ENCODE measurements at regions not wholly inside any gene's neighbourhood (a gene's known extent, or its start where the extent isn't known, plus 50 kb on each side); places are given as distances from the start of the nearest gene placed in this dataset.

DNA sequence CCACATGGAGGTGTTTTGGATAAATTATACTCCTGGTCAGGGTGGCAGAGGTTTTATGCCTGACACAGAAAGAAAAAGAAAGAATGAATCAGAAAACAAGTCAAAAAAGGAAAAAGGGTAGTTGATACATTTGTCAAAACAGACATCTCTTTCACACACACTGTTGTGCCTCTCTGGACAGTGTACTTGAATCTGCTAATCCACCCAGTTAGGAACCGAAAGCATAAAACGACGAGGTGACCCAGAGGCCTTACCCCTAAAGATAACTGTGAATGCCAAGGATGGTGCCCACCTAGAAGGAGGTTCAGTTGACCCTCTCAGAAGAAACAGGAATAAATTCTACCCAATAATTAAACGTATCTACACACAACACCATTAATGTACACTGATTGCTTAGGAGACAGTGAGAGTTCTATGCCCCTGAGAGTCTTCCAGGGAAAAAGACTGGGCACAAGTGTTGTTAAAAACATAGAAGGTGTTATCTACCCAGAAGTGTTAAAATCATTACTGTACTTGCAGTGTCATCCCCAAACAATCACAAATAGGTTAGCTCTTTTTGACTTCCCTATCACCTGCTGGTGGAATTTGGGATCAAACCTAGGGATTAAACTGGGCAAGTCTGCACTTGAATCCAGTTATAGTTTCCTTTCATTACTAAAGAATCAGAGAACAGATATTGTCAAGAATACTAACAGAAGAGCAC lies 123.2 kb upstream of the DNAJC10 start (continued):
- no peak for TF ChIP-seq NFXL1 (CRISPR knock-in tag; IDR thresholded peaks at IDR 0.05)

DNA sequence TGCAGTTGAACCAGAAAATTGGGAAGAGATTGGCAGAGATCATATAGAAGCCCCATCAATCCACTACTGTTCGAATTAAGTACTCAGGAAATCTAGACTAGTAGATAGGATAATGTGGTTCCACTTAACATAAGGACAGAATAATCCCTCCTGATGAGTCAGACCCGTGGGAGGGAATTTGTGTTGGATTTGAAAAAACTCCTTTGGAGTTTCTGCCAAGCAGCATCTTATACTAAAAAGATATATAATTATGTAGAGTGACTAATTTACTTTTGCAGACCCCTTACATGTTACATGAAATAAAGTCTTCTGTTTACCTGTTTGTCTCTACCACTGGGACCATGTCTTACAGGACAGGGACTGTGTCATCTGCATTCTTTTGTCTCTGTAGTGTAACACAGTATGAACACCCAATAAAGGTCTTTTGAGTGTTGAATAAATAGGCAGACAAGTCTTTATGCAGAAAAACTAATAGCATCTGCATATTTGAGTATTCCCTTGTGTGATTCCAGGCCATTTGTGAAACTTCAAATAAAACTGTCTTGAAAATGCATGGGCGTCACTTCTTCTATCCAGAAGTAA lies 122.6 kb upstream of the DNAJC10 start:
- FAIRE-seq (no peak), ATAC-seq (no peak), DNase-seq (ENCODE audit: extremely low read depth in 1 of 4, low spot score in 3 of 4) (no peak)
- Histone ChIP-seq H3K27me3 (ENCODE audit: control insufficient read depth in 2 of 2, insufficient read depth in 2 of 2, low read length in 2 of 2) (no peaks in the 10 kb centered on the region), H3K4me2 (ENCODE audit: insufficient read depth, low read length) (no peak overlapping the region), H4K20me1 (replicated peaks; ENCODE audit: control insufficient read depth, insufficient read depth, low read length) (no peaks in the 10 kb centered on the region), H3K9me1 (ENCODE audit: control insufficient read depth, insufficient read depth, low read length) (no peaks in the 10 kb centered on the region), H3K9ac (ENCODE audit: insufficient read depth in 1 of 2, low read depth in 2 of 2, low read length in 2 of 2) (no peak overlapping the region), H3K9me3 (replicated peaks; ENCODE audit: control insufficient read depth, insufficient read depth, low read depth, low read length) (no peaks in the 10 kb centered on the region), H3K36me3 (ENCODE audit: control insufficient read depth, insufficient read depth, low read length) (no peaks in the 10 kb centered on the region), H3K79me2 (ENCODE audit: control insufficient read depth, insufficient read depth, low read length) (no peaks in the 10 kb centered on the region), H3K4me3 (no peak overlapping the region), H3K27ac (ENCODE audit: extremely low read depth, low read depth, low read length) (no peak overlapping the region), H3K4me1 (replicated peaks in 1 of 2; ENCODE audit: control insufficient read depth in 2 of 2, insufficient read depth in 2 of 2, low read length in 2 of 2) (no peaks in the 10 kb centered on the region), H2AFZ (ENCODE audit: low read depth, low read length) (no peak overlapping the region)
- POLR2A ChIA-PET: no interaction called here
- CTCF ChIA-PET (ENCODE audit: low intra/inter-chr PET ratio): no interaction called here
- in situ Hi-C loops (cut with MboI) (no loop called here), intact Hi-C loops (cut with micrococcal nuclease) (loop anchor here (5.0 kb wide), 1 partner anchor 54 kb away; no protein-coding TSS in a partner anchor)
- WGBS (ENCODE audit: insufficient coverage, low coverage, missing lambda C conversion rate): 8% methylated on average over 3 of the region's 3 CpGs
- TF ChIP-seq, protein P1, sequence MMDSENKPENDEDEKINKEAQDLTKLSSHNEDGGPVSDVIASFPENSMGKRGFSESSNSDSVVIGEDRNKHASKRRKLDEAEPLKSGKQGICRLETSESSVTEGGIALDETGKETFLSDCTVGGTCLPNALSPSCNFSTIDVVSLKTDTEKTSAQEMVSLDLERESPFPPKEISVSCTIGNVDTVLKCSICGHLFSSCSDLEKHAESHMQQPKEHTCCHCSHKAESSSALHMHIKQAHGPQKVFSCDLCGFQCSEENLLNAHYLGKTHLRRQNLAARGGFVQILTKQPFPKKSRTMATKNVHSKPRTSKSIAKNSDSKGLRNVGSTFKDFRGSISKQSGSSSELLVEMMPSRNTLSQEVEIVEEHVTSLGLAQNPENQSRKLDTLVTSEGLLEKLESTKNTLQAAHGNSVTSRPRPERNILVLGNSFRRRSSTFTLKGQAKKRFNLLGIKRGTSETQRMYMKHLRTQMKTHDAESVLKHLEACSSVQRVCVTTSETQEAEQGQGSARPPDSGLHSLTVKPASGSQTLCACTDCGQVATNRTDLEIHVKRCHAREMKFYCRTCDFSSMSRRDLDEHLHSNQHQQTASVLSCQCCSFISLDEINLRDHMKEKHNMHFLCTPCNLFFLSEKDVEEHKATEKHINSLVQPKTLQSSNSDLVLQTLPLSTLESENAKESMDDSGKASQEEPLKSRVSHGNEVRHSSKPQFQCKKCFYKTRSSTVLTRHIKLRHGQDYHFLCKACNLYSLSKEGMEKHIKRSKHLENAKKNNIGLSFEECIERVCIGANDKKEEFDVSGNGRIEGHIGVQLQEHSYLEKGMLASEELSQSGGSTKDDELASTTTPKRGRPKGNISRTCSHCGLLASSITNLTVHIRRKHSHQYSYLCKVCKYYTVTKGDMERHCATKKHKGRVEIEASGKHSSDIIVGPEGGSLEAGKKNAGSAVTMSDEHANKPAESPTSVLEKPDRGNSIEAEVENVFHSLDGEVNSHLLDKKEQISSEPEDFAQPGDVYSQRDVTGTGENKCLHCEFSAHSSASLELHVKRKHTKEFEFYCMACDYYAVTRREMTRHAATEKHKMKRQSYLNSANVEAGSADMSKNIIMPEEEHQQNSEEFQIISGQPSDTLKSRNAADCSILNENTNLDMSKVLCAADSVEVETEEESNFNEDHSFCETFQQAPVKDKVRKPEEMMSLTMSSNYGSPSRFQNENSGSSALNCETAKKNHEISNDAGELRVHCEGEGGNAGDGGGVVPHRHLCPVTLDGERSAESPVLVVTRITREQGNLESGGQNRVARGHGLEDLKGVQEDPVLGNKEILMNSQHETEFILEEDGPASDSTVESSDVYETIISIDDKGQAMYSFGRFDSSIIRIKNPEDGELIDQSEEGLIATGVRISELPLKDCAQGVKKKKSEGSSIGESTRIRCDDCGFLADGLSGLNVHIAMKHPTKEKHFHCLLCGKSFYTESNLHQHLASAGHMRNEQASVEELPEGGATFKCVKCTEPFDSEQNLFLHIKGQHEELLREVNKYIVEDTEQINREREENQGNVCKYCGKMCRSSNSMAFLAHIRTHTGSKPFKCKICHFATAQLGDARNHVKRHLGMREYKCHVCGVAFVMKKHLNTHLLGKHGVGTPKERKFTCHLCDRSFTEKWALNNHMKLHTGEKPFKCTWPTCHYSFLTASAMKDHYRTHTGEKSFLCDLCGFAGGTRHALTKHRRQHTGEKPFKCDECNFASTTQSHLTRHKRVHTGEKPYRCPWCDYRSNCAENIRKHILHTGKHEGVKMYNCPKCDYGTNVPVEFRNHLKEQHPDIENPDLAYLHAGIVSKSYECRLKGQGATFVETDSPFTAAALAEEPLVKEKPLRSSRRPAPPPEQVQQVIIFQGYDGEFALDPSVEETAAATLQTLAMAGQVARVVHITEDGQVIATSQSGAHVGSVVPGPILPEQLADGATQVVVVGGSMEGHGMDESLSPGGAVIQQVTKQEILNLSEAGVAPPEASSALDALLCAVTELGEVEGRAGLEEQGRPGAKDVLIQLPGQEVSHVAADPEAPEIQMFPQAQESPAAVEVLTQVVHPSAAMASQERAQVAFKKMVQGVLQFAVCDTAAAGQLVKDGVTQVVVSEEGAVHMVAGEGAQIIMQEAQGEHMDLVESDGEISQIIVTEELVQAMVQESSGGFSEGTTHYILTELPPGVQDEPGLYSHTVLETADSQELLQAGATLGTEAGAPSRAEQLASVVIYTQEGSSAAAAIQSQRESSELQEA (IDR thresholded peaks at IDR 0.05; ENCODE audit: low read depth): no peak
- TF ChIP-seq, protein P2, sequence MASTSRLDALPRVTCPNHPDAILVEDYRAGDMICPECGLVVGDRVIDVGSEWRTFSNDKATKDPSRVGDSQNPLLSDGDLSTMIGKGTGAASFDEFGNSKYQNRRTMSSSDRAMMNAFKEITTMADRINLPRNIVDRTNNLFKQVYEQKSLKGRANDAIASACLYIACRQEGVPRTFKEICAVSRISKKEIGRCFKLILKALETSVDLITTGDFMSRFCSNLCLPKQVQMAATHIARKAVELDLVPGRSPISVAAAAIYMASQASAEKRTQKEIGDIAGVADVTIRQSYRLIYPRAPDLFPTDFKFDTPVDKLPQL (IDR thresholded peaks at IDR 0.05; ENCODE audit: extremely low read depth, insufficient read length): no peak
- TF ChIP-seq FOSL1 (tag; conservative IDR thresholded peaks at IDR 0.05): peak; percentile 38; the same call in 1 of the 2 replicates
- no TSS peak for BruUV-seq (replicated peaks)

All from K562 (cell line).